K562 (cell line): ENCODE measurements at regions not wholly inside any gene's neighbourhood (a gene's known extent, or its start where the extent isn't known, plus 50 kb on each side); places are given as distances from the start of the nearest gene placed in this dataset.

ENCODE experiments used
- ATAC-seq: fragments of 200-7000 bp; cut with Tn5 transposase; 3 replicates; pipeline ENCODE4 v1.9.1; 2020; ENCODE audit warnings: moderate library complexity
- BruUV-seq: library from RNA; stranded (reverse); fragments of 400-500 nt; replicated peaks from 2 replicates; lab custom pipeline; 2021; lab: Mats Ljungman, UMichigan
- CTCF ChIA-PET: fragments of 300-600 bp; formaldehyde crosslinking; extraction: SDS; loops from one replicate; lab custom pipeline; 2021; ENCODE audit warnings: low intra/inter-chr PET ratio; lab: Yijun Ruan, JAX
- POLR2A ChIA-PET: fragments of 300-600, 350-650 bp; sonication (Branson Sonifier 250); formaldehyde crosslinking; extraction: SDS; loops from one replicate; lab custom pipeline; 2021; ENCODE audit warnings: antibody characterized with exemption, inconsistent platforms; lab: Yijun Ruan, JAX
- DNase-seq, 4 experiments: peaks; one replicate each; pipeline versions ENCODE4 v3.0.0 to v3.0.0-alpha.2; 2011 to 2018; ENCODE audit warnings: low spot score in 3 of 4, mixed read lengths in 3 of 4; ENCODE audit errors: extremely low read depth in 1 of 4
- FAIRE-seq: peaks from 2 replicates; lab custom pipeline; 2011; peaks lifted over from hg19 to GRCh38; lab: Jason Lieb, UNC
- H2AFZ ChIP-seq: 2 replicates; pipeline ENCODE4 v1.6.0; 2011; ENCODE audit warnings: low read depth, low read length, control low read depth, inconsistent platforms
- H3K27ac ChIP-seq: fragments of 200-600 bp; 3 replicates; pipeline ENCODE4 v1.8.0; 2011; ENCODE audit warnings: low read depth, mild to moderate bottlenecking, control low read depth, inconsistent platforms, low read length, moderate library complexity, mixed read lengths; ENCODE audit errors: extremely low read depth
- H3K27me3 ChIP-seq, 2 experiments: fragments of 300-600 bp in 1 of 2; 2 replicates in 1 of 2; 3 replicates in 1 of 2; pipeline versions ENCODE4 v1.6.0 to v1.8.0; 2011; ENCODE audit warnings: inconsistent platforms in 2 of 2, low read length in 2 of 2, mild to moderate bottlenecking in 1 of 2, mixed read lengths in 1 of 2, moderate library complexity in 1 of 2; ENCODE audit not compliant: control insufficient read depth in 2 of 2, insufficient read depth in 2 of 2
- H3K36me3 ChIP-seq: fragments of 300-600 bp; 3 replicates; pipeline ENCODE4 v1.8.0; 2011; ENCODE audit warnings: mild to moderate bottlenecking, low read length, inconsistent platforms; ENCODE audit not compliant: control insufficient read depth, insufficient read depth
- H3K4me1 ChIP-seq, 2 experiments: fragments of 200-600 bp in 1 of 2; replicated peaks in 1 of 2; 2 replicates in 1 of 2; 3 replicates in 1 of 2; pipeline versions ENCODE4 v1.5.1 to v1.8.0; 2011; ENCODE audit warnings: inconsistent platforms in 2 of 2, low read length in 2 of 2, mild to moderate bottlenecking in 1 of 2, mixed read lengths in 1 of 2, moderate library complexity in 1 of 2; ENCODE audit not compliant: control insufficient read depth in 2 of 2, insufficient read depth in 2 of 2
- H3K4me2 ChIP-seq: 2 replicates; pipeline ENCODE4 v1.6.1; 2011; ENCODE audit warnings: low read length, control low read depth, inconsistent platforms, mixed read lengths; ENCODE audit not compliant: insufficient read depth
- H3K4me3 ChIP-seq: fragments of 200-600 bp; sonication (generic), shearing (Covaris generic); 2 replicates; pipeline ENCODE4 v1.5.1; 2016; ENCODE audit warnings: control low read depth, inconsistent platforms
- H3K79me2 ChIP-seq: fragments of 200-600 bp; 3 replicates; pipeline ENCODE4 v1.8.0; 2011; ENCODE audit warnings: low read length, inconsistent platforms; ENCODE audit not compliant: control insufficient read depth, insufficient read depth
- H3K9ac ChIP-seq, 2 experiments: 2 replicates each; pipeline versions ENCODE4 v1.6.0 to v1.6.1; 2011; ENCODE audit warnings: low read depth in 2 of 2, low read length in 2 of 2, control low read depth in 1 of 2, inconsistent platforms in 1 of 2, mild to moderate bottlenecking in 1 of 2, mixed read lengths in 1 of 2; ENCODE audit not compliant: insufficient read depth in 1 of 2
- H3K9me1 ChIP-seq: one replicate; pipeline ENCODE4 v1.6.0; 2011; ENCODE audit warnings: inconsistent platforms, mild to moderate bottlenecking, low read length, moderate library complexity; ENCODE audit not compliant: control insufficient read depth, insufficient read depth
- H3K9me3 ChIP-seq: replicated peaks from 2 replicates; pipeline ENCODE4 v1.5.1; 2011; ENCODE audit warnings: low read depth, low read length, inconsistent platforms; ENCODE audit not compliant: control insufficient read depth, insufficient read depth
- H4K20me1 ChIP-seq: replicated peaks from 2 replicates; pipeline ENCODE4 v1.6.1; 2011; ENCODE audit warnings: low read length, inconsistent platforms, mixed read lengths; ENCODE audit not compliant: control insufficient read depth, insufficient read depth
- ARNT ChIP-seq, 2 experiments: fragments of 450-650 bp; IDR thresholded peaks; 2 replicates each; pipeline ENCODE4 v1.6.1; 2016; ENCODE audit warnings: mild to moderate bottlenecking in 1 of 2
- C11orf30 ChIP-seq: fragments of 450-650 bp; IDR thresholded peaks from 2 replicates; pipeline ENCODE4 v1.6.1; 2016; ENCODE audit warnings: low read depth, mild to moderate bottlenecking
- JUN ChIP-seq, 2 experiments: sonication (generic) in 1 of 2; formaldehyde crosslinking in 1 of 2; IDR thresholded peaks; 2 replicates each; pipeline versions ENCODE4 v1.6.1 to v1.8.0; 2012 to 2022; ENCODE audit warnings: borderline replicate concordance in 2 of 2, mild to moderate bottlenecking in 2 of 2, improper control_type of control experiment in 1 of 2, low read depth in 1 of 2, low read length in 1 of 2, missing genetic modification reagents in 1 of 2
- KLF13 ChIP-seq: fragments of 450-650 bp; IDR thresholded peaks from 2 replicates; pipeline ENCODE4 v1.6.1; 2016; ENCODE audit warnings: missing genetic modification characterization, low read depth, mild to moderate bottlenecking, missing compliant biosample characterization, moderate library complexity, borderline replicate concordance
- NFXL1 ChIP-seq: fragments of 450-650 bp; formaldehyde crosslinking; IDR thresholded peaks from 2 replicates; pipeline ENCODE4 v1.4.0; 2021; ENCODE audit warnings: mild to moderate bottlenecking
- SIX5 ChIP-seq, 2 experiments: IDR thresholded peaks; 2 replicates each; pipeline ENCODE4 v1.6.1; 2011; ENCODE audit warnings: low read length in 2 of 2, borderline replicate concordance in 1 of 2, low read depth in 1 of 2, mild to moderate bottlenecking in 1 of 2, moderate library complexity in 1 of 2; ENCODE audit not compliant: insufficient read depth in 1 of 2
- ZNF224 ChIP-seq: sonication (generic); formaldehyde crosslinking; IDR thresholded peaks from 2 replicates; pipeline ENCODE4 v1.8.0; 2022; ENCODE audit warnings: mild to moderate bottlenecking, missing genetic modification reagents
- ZNF696 ChIP-seq: fragments of 250-450 bp; sonication (Bioruptor Pico); conservative IDR thresholded peaks from 2 replicates; pipeline ENCODE4 v1.4.0; 2020; ENCODE audit warnings: mild to moderate bottlenecking, moderate library complexity
- WGBS: fragments of 100-300 bp; shearing (Covaris generic); methylation state at CpG from one replicate; pipeline ENCODE4 v1.1.6; 2016; ENCODE audit warnings: low coverage, mixed read lengths; ENCODE audit not compliant: insufficient coverage; ENCODE audit errors: missing lambda C conversion rate; 5-methylcytosine and 5-hydroxymethylcytosine counted together
- in situ Hi-C: fragments of 300-500 bp; cut with MboI; formaldehyde crosslinking; loops from 4 replicates; pipeline ENCODE4 v1.15.0; 2018; ENCODE audit warnings: inconsistent platforms, mixed read lengths
- intact Hi-C: fragments of 100-400 bp; cut with micrococcal nuclease; formaldehyde crosslinking; loops from 2 replicates; pipeline ENCODE4 v1.14.2; 2022
- TF ChIP-seq, protein P1 (sequence below): fragments of 250-450 bp; sonication (Bioruptor Pico); IDR thresholded peaks from 2 replicates; pipeline ENCODE4 v1.5.0; 2021; ENCODE audit warnings: mild to moderate bottlenecking, borderline replicate concordance
- TF ChIP-seq, protein P2 (sequence below), 2 experiments: fragments of 450-650 bp; formaldehyde crosslinking in 1 of 2; IDR thresholded peaks; 2 replicates each; pipeline versions ENCODE4 v1.4.0 to v1.6.1; 2014 to 2020; ENCODE audit warnings: mild to moderate bottlenecking in 2 of 2, borderline replicate concordance in 1 of 2, low read depth in 1 of 2

DNA sequence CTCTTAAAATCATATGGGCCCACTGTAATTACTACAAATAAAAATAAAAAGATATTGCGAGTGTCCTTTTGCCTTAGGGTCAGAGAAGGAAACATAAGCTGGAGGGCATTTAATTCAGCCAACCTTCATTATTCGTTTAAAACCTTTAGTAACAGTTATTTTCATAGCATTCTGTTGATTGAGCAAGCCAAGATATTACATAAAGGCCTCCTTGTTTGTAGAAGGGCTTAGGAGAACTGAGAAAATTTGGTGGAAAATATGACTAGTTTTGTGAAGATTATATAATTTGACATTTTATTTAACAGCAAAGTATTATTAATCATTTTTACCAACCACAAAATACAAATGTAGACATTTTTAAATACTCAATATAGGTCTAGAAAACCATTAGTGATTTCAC is 62.2 kb downstream of the COX7C start:
- H3K4me2 ChIP-seq = no peak overlapping the region
- intact Hi-C loops = loop anchor here (1.0 to 5.0 kb wide), 2 partner anchors 113 to 217 kb away; no protein-coding TSS in a partner anchor
- H3K79me2 ChIP-seq = no peaks in the 10 kb centered on the region
- no peak overlapping the region for H3K27ac ChIP-seq
- BruUV-seq = no TSS peak
- no peaks in the 10 kb centered on the region for H3K9me3 ChIP-seq
- no peak overlapping the region for H2AFZ ChIP-seq
- no peak for FAIRE-seq
- H4K20me1 ChIP-seq = no peaks in the 10 kb centered on the region
- in situ Hi-C loops = no loop called here
- no peaks in the 10 kb centered on the region for H3K9me1 ChIP-seq
- no peak for DNase-seq
- POLR2A ChIA-PET = no interaction called here
- H3K4me1 ChIP-seq = no peaks in the 10 kb centered on the region
- H3K27me3 ChIP-seq = no peaks in the 10 kb centered on the region
- ATAC-seq = no peak
- H3K9ac ChIP-seq = no peak overlapping the region
- H3K36me3 ChIP-seq = no peaks in the 10 kb centered on the region
- WGBS = 0% methylated on average over 2 of the region's 2 CpGs
- H3K4me3 ChIP-seq = no peak overlapping the region
- CTCF ChIA-PET = no interaction called here
- no peak for TF ChIP-seq JUN (IDR thresholded peaks at IDR 0.05; ENCODE audit: borderline replicate concordance, low read depth, low read length)
- TF ChIP-seq JUN (CRISPR knock-in tag; IDR thresholded peaks at IDR 0.05; ENCODE audit: borderline replicate concordance) = no peak
- TF ChIP-seq SIX5 (IDR thresholded peaks at IDR 0.05; ENCODE audit: borderline replicate concordance in 1 of 2, insufficient read depth in 1 of 2, low read depth in 1 of 2, low read length in 2 of 2) = no peak
- TF ChIP-seq, protein P1, sequence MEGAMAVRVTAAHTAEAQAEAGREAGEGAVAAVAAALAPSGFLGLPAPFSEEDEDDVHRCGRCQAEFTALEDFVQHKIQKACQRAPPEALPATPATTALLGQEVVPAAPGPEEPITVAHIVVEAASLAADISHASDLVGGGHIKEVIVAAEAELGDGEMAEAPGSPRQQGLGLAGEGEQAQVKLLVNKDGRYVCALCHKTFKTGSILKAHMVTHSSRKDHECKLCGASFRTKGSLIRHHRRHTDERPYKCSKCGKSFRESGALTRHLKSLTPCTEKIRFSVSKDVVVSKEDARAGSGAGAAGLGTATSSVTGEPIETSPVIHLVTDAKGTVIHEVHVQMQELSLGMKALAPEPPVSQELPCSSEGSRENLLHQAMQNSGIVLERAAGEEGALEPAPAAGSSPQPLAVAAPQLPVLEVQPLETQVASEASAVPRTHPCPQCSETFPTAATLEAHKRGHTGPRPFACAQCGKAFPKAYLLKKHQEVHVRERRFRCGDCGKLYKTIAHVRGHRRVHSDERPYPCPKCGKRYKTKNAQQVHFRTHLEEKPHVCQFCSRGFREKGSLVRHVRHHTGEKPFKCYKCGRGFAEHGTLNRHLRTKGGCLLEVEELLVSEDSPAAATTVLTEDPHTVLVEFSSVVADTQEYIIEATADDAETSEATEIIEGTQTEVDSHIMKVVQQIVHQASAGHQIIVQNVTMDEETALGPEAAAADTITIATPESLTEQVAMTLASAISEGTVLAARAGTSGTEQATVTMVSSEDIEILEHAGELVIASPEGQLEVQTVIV (CRISPR knock-in tag) = no peak
- TF ChIP-seq ZNF224 (CRISPR knock-in tag) = no peak
- no peak for TF ChIP-seq ARNT (IDR thresholded peaks at IDR 0.05)
- TF ChIP-seq C11orf30 = no peak
- TF ChIP-seq, protein P2, sequence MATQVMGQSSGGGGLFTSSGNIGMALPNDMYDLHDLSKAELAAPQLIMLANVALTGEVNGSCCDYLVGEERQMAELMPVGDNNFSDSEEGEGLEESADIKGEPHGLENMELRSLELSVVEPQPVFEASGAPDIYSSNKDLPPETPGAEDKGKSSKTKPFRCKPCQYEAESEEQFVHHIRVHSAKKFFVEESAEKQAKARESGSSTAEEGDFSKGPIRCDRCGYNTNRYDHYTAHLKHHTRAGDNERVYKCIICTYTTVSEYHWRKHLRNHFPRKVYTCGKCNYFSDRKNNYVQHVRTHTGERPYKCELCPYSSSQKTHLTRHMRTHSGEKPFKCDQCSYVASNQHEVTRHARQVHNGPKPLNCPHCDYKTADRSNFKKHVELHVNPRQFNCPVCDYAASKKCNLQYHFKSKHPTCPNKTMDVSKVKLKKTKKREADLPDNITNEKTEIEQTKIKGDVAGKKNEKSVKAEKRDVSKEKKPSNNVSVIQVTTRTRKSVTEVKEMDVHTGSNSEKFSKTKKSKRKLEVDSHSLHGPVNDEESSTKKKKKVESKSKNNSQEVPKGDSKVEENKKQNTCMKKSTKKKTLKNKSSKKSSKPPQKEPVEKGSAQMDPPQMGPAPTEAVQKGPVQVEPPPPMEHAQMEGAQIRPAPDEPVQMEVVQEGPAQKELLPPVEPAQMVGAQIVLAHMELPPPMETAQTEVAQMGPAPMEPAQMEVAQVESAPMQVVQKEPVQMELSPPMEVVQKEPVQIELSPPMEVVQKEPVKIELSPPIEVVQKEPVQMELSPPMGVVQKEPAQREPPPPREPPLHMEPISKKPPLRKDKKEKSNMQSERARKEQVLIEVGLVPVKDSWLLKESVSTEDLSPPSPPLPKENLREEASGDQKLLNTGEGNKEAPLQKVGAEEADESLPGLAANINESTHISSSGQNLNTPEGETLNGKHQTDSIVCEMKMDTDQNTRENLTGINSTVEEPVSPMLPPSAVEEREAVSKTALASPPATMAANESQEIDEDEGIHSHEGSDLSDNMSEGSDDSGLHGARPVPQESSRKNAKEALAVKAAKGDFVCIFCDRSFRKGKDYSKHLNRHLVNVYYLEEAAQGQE (IDR thresholded peaks at IDR 0.05; ENCODE audit: borderline replicate concordance) = no peak
- TF ChIP-seq, protein P2 (CRISPR knock-in tag; IDR thresholded peaks at IDR 0.05; ENCODE audit: low read depth) = no peak
- TF ChIP-seq ZNF696 (CRISPR knock-in tag) = no peak
- no peak for TF ChIP-seq KLF13 (tag)
- no peak for TF ChIP-seq NFXL1 (CRISPR knock-in tag)
